ENCODE measurements at regions not wholly inside any gene's neighbourhood (a gene's known extent, or its start where the extent isn't known, plus 50 kb on each side); places are given as distances from the start of the nearest gene placed in this dataset.

DNA sequence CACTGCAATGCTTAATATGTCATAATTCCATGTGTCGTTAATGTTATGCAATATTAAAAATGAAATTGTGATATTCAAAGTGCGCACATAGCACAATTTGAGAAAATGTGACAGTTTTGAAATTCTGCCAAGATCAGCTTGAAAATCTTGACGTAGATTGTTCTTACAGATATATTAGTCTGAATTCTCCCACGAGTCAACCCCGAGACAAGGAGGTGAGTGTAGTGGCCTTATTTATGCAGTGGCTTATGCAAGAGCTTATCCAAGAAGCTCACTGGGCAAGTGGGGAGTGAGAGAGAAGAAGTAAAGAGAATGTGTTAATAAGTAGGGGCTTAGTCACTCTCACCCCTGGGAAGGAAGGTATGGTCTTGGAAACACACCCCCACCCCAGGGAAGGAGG lies 286.1 kb upstream of the STS start:
- TF ChIP-seq, protein P1, sequence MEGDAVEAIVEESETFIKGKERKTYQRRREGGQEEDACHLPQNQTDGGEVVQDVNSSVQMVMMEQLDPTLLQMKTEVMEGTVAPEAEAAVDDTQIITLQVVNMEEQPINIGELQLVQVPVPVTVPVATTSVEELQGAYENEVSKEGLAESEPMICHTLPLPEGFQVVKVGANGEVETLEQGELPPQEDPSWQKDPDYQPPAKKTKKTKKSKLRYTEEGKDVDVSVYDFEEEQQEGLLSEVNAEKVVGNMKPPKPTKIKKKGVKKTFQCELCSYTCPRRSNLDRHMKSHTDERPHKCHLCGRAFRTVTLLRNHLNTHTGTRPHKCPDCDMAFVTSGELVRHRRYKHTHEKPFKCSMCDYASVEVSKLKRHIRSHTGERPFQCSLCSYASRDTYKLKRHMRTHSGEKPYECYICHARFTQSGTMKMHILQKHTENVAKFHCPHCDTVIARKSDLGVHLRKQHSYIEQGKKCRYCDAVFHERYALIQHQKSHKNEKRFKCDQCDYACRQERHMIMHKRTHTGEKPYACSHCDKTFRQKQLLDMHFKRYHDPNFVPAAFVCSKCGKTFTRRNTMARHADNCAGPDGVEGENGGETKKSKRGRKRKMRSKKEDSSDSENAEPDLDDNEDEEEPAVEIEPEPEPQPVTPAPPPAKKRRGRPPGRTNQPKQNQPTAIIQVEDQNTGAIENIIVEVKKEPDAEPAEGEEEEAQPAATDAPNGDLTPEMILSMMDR (IDR thresholded peaks at IDR 0.05), result no peak
- TF ChIP-seq POLR2A (IDR thresholded peaks at IDR 0.05), result no peak

Data from adrenal gland (tissue), 5 donors.